GM23248 (cell line): ENCODE measurements at regions not wholly inside any gene's neighbourhood (a gene's known extent, or its start where the extent isn't known, plus 50 kb on each side); places are given as distances from the start of the nearest gene placed in this dataset.

Source experiments
- EZH2 ChIP-seq: fragments of 200-600 bp; sonication (generic); IDR thresholded peaks from 2 replicates; pipeline ENCODE4 v1.6.1; 2018; ENCODE audit warnings: antibody characterized with exemption, mild to moderate bottlenecking; ENCODE audit not compliant: insufficient read depth, poor library complexity, severe bottlenecking
- EZH2phosphoT487 ChIP-seq: fragments of 200-600 bp; sonication (generic); IDR thresholded peaks from 2 replicates; pipeline ENCODE4 v1.6.1; 2018; ENCODE audit warnings: antibody characterized with exemption, moderate library complexity, mild to moderate bottlenecking, low read depth; ENCODE audit not compliant: insufficient read depth

- TF ChIP-seq EZH2phosphoT487 (no peak), EZH2 (no peak)
Observed at GRCh38 chr4:141429933-141430332, 206.4 kb upstream of the IL15 start.
